SJSA1 (cell line): ENCODE measurements at regions not wholly inside any gene's neighbourhood (a gene's known extent, or its start where the extent isn't known, plus 50 kb on each side); places are given as distances from the start of the nearest gene placed in this dataset.

Source experiments
- DNase-seq, 2 experiments: peaks; one replicate each; pipeline ENCODE4 v3.0.0-alpha.2; 2015 to 2020; ENCODE audit warnings: low spot score in 2 of 2, low read depth in 1 of 2
- H3K27ac ChIP-seq: fragments of 250-450 bp; sonication (Bioruptor Pico); 2 replicates; pipeline ENCODE4 v1.5.1; 2020; ENCODE audit warnings: mild to moderate bottlenecking, moderate library complexity
- H3K27me3 ChIP-seq: fragments of 250-450 bp; sonication (Bioruptor Pico); replicated peaks from 2 replicates; pipeline ENCODE4 v1.5.1; 2020; ENCODE audit warnings: mild to moderate bottlenecking, moderate library complexity
- H3K36me3 ChIP-seq: fragments of 250-450 bp; sonication (Bioruptor Pico); 2 replicates; pipeline ENCODE4 v1.5.1; 2020; ENCODE audit warnings: mild to moderate bottlenecking
- H3K4me1 ChIP-seq: fragments of 250-450 bp; sonication (Bioruptor Pico); replicated peaks from 2 replicates; pipeline ENCODE4 v1.6.1; 2021; ENCODE audit warnings: mild to moderate bottlenecking
- H3K4me3 ChIP-seq: fragments of 250-450 bp; sonication (Bioruptor Pico); 2 replicates; pipeline ENCODE4 v1.5.1; 2020; ENCODE audit warnings: mild to moderate bottlenecking
- H3K9me3 ChIP-seq: fragments of 250-450 bp; sonication (Bioruptor Pico); replicated peaks from 2 replicates; pipeline ENCODE4 v1.5.1; 2020; ENCODE audit warnings: mild to moderate bottlenecking

DNA sequence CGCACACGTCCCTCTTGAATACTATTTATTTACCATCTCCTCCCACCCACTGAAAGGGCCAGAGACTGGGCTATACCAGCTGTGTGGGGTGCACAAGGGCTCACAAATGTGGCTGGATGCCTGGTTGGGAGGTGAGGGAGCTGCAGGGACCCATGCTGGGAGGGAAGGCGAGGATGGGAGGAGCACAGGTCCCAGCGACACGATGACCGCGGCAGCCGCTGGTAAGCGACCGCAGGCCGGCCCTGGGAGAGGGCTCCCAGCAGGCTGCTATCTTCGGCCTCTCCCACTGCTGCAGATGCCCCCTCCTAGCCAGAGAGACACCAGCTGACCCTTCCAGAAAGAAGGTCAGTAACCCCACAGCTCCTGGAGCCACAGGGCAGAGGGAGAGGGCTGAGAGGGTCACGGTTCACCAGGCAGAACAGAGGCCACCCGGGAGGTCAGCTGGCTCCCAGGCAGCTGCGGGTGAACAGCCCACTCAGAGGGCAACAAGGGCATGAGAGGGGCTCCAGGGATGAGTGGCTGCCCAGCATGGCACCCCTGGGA, 163.9 kb downstream of the CRYBB2 start:
- Histone ChIP-seq H3K4me3 (no peak overlapping the region), H3K4me1 (no peaks in the 10 kb centered on the region), H3K27ac (no peak overlapping the region), H3K36me3 (peaks cover 47% of the 10 kb centered on the region), H3K27me3 (no peaks in the 10 kb centered on the region), H3K9me3 (no peaks in the 10 kb centered on the region)
- no peak for DNase-seq

DNA sequence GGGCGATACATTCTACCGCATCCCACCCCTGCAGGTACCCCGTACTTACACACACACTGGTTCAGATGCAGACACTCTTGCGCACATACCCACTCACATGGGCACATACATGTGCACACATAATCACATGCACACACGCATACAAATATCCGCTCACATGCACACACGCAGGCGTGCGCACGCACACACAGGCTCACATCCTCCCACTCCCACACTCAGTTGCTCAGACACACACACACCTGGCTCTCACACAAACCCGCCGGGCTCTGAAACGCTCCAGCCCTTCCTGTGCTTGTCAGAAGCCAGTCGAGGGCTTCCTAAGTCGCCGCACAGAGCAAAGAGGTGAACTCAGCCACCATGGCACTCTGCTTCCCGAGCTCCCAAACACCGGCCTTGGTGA, 164.5 kb downstream of the CRYBB2 start:
- Histone ChIP-seq H3K4me3 (no peak overlapping the region), H3K27me3 (no peaks in the 10 kb centered on the region), H3K4me1 (no peaks in the 10 kb centered on the region), H3K27ac (no peak overlapping the region), H3K9me3 (no peaks in the 10 kb centered on the region), H3K36me3 (peaks cover 44% of the 10 kb centered on the region)
- DNase-seq, result no peak

DNA sequence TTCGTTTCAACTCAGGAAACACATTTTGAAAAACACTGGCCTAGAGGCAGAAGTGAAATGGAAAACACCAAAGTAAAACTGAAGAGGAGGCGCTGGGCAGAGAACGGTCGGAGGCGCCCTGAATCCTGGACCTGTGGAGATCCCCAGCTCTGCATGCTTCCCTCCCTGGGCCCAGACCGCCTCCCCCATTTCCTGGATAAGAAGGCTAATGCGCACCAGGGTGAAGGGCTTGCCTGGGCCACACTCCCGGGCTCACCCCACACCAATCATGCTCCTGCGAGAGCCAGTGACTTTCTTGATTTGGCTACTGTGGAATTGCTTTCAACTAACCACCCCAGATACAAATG, 167.1 kb downstream of the CRYBB2 start:
- Histone ChIP-seq H3K36me3 (peaks cover 18% of the 10 kb centered on the region), H3K27me3 (no peaks in the 10 kb centered on the region), H3K27ac (no peak overlapping the region), H3K4me3 (no peak overlapping the region), H3K4me1 (no peaks in the 10 kb centered on the region), H3K9me3 (no peaks in the 10 kb centered on the region)
- DNase-seq, result no peak

DNA sequence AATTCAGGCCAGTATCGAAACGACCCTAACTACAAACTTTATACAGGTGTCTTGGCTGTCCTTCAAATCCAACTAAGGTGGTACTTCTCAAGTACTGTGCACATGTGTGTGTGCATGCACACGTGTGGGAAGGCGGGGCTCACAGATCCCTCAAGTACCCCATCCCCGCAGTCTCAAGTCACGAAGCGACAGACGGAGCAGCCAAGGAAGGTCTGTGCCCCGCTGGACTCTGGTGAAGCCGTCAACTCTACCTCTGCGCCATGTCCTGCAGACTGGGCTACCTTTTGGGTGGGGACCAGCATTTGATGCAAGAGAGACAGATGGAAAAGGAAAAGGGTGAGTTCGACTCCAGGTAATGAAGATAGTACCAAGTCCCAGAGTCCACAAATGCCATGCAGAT, 169.0 kb downstream of the CRYBB2 start:
- Histone ChIP-seq H3K9me3 (no peaks in the 10 kb centered on the region), H3K4me1 (no peaks in the 10 kb centered on the region), H3K36me3 (peaks cover 17% of the 10 kb centered on the region), H3K4me3 (no peak overlapping the region), H3K27me3 (no peaks in the 10 kb centered on the region), H3K27ac (no peak overlapping the region)
- no peak for DNase-seq

DNA sequence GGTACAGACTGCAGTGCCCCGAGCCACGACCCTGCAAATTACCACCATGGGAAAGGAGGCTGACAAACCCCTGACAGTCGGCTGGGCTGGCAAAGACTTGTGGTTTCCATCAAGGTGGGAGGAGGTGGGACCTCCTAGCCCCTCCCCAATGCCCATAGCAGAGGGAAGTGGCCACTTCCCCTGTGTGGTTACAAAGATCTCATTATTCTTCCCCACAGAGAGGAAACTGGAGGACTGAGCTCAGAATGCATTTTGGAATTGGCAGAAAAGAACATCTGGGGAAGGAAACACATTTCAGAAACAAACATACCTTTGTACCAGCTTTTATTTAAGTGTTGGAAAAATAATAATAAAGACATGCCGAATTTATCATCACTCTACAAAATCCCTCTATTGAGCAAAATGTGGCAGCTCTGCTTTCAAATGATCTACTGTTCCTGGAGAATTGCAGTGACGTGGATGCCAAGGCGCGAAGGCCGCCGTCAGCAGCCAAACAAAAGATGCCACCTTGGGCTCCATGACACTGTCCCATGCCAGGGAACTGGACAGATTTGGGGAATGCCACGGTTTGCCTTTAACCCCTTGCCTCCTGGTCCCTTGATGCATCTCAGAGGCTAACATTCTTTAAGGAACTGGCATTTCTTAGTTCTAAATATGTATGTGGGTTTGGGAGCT, 169.6 kb downstream of the CRYBB2 start:
- no peaks in the 10 kb centered on the region for H3K4me1 ChIP-seq
- no peak for DNase-seq
- H3K27me3 ChIP-seq, result no peaks in the 10 kb centered on the region
- peaks cover 20% of the 10 kb centered on the region for H3K36me3 ChIP-seq
- no peaks in the 10 kb centered on the region for H3K9me3 ChIP-seq
- no peak overlapping the region for H3K4me3 ChIP-seq
- no peak overlapping the region for H3K27ac ChIP-seq

DNA sequence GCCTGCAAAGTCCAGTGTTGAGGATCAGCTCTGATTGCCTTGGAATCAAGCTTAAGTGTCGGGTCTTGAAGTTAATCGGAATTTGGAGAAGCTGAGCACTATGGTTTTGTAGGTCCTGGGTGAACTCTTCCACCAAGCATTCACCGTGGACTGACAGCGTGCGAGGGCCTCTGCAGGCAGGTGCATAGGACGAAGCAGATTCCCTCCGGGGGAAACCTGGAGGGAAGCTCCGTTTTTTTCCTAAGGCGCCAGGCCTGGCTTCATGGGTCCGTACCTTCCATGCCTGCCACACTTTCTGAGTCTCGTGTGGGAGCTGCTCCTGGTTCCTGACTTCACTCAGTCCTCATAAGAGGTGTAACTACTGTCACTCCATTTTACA, 170.1 kb downstream of the CRYBB2 start:
- no peak for DNase-seq

DNA sequence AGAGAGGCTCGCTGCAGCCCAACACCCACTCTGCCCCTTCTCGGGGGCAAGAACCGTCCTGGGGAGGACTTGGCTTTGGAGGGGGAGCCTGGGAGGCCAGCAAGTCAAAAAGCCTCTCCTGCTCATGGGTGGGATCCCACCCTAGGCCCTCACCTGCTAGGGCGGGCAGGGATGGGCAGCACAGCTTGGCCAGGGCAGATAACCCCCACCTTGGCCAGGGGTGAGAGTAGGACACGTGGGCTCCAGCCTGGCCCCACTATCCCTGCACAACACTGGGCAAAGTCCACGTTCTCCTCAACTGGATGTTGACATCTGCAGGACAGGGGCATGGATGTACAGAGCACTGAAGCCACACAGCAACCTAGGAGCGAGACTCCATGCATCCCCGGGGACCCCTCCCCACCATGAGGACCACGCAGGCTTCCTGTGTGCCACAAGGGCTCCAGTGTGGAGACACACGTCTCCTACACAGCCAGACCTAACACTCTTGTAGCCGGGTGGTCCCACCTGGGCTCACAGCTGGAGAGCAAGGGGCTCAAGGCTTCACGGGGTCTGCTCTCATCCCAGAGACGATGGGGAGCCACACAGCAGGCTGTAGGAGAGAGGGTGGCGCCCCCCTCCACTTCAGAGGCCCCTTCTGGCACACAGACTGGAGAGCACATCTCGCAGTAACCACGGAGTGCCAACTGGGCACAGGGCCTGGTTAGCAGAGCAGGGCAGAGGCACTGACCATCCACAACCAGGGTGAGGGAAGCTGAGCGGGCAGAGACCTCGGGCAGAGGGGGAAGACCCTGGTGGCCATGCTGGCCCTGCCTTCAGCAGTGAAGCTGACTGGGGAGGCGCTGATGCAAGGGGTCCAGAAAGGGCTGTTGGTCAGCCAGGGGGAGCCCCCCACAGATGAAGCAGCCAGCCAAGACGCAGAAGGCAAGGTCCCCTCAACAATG, 171.1 kb downstream of the CRYBB2 start:
- no peak for DNase-seq
- Histone ChIP-seq H3K36me3 (peaks cover 23% of the 10 kb centered on the region), H3K4me1 (no peaks in the 10 kb centered on the region; the same call in 1 of the 2 replicates), H3K4me3 (no peak overlapping the region), H3K9me3 (no peaks in the 10 kb centered on the region), H3K27ac (no peak overlapping the region), H3K27me3 (no peaks in the 10 kb centered on the region)

More for the DNA sequence above, 170.1 kb downstream of the CRYBB2 start:
- Histone ChIP-seq H3K27me3 (no peaks in the 10 kb centered on the region), H3K27ac (no peak overlapping the region), H3K36me3 (peaks cover 21% of the 10 kb centered on the region), H3K4me1 (no peaks in the 10 kb centered on the region; the same call in 1 of the 2 replicates), H3K9me3 (no peaks in the 10 kb centered on the region), H3K4me3 (no peak overlapping the region)

DNA sequence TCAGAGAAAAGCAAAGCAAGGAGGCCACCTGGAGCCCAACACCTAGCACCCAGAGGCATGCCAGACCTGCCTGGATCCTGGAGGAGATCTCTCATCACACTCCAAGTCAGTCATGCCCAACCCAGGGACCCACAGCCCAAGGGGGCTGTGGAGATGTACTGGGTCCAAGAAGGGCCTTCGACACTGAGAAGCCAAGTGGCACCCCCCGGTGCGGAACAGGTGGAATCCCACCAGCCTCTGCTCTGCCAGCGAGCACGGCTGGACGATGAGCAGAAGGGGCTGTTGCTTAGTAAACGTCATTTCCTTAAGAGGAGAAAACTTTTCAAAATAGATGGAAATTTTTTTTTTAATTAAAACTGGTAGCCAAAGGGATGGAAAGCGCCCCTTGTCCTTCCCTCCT, 171.9 kb upstream of the GRK3 start:
- H3K4me1 ChIP-seq, result peaks cover 9% of the 10 kb centered on the region
- H3K9me3 ChIP-seq, result no peaks in the 10 kb centered on the region
- no peak for DNase-seq
- peaks cover 20% of the 10 kb centered on the region for H3K36me3 ChIP-seq
- no peak overlapping the region for H3K27ac ChIP-seq
- H3K27me3 ChIP-seq, result no peaks in the 10 kb centered on the region
- no peak overlapping the region for H3K4me3 ChIP-seq

DNA sequence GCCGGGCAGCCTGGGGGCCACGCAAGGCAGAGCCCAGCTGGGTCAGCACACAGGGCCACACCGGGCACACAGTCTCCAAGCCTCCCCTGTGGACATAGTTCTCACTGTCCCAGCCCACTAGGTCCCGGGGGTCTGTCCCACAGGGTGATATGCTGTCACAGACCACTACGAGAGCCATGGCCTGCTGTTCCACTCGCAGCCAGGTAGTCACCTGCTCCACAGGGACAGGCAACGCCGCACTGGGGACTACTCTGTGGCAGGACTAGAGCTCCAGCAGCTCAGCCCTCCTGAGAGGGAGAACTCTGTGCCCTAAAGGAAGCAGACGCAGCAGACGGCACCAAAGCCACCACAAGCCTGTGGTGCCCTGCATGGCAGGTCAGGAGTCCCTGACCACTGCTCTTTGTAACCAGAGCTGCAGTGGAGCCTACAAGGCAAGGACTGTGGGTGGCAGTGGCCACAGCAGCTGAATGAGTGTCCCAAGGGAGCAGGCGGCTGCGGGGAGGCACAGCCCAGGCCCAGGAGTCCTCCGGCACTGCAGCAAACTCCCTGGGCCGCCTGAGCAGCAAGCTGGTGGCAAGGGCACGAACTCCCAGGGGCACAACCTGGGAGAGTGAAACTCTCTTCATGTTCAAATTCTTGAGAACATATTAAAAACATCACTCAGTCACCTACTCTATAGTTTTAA, 171.2 kb upstream of the GRK3 start:
- no peak overlapping the region for H3K27ac ChIP-seq
- no peaks in the 10 kb centered on the region for H3K27me3 ChIP-seq
- peaks cover 19% of the 10 kb centered on the region; the same call in 1 of the 2 replicates for H3K36me3 ChIP-seq

DNA sequence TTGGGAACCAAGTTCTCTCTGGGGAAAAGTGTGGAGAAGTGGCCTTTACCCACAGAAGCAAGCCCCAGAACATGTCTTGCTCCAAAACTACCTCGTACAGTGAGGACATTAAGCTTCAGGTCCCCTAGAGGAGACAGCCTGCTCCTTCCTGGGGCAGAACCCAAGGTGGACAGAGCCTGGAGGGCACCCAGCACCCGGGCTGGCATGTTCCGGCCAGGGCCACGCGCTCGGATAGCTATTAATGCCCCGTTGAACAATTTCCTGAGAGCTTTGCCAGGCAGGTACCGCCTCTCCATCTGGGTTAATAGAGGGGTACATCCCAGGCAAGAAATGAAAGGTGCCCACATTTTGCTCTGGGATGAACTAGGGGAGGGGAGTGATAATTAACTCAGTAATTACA, 169.0 kb upstream of the GRK3 start:
- H3K27me3 ChIP-seq, result no peaks in the 10 kb centered on the region
- no peak overlapping the region for H3K4me3 ChIP-seq
- no peak overlapping the region for H3K27ac ChIP-seq
- H3K36me3 ChIP-seq, result peaks cover 16% of the 10 kb centered on the region; the same call in 1 of the 2 replicates
- H3K4me1 ChIP-seq, result peaks cover 35% of the 10 kb centered on the region
- DNase-seq, result no peak
- no peaks in the 10 kb centered on the region for H3K9me3 ChIP-seq

More for the DNA sequence above, 171.2 kb upstream of the GRK3 start:
- Histone ChIP-seq H3K9me3 (no peaks in the 10 kb centered on the region), H3K4me3 (no peak overlapping the region), H3K4me1 (peaks cover 13% of the 10 kb centered on the region)
- DNase-seq, result no peak

DNA sequence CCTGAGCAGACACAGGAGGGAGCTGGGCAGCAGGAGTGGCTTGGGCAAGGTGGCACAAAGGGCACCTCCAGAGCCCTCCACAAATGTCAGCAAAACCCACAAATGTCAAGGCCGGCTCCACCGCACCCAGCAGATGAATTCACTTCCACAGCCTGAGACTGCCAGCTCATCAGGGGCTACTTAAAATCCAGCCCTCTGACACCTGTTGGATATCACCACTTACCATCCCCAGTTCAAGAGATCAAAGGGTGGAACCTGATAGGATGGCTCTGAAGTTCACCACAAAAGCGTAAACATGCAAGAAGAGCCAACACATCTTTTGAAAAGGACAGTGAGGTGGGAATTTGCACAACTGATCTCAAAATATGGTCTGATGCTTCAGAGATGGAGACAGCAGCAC, 168.6 kb upstream of the GRK3 start:
- peaks cover 16% of the 10 kb centered on the region; the same call in 1 of the 2 replicates for H3K36me3 ChIP-seq
- no peak overlapping the region for H3K27ac ChIP-seq
- DNase-seq, result no peak
- no peaks in the 10 kb centered on the region for H3K9me3 ChIP-seq
- H3K4me3 ChIP-seq, result no peak overlapping the region
- H3K4me1 ChIP-seq, result peaks cover 38% of the 10 kb centered on the region
- H3K27me3 ChIP-seq, result no peaks in the 10 kb centered on the region

DNA sequence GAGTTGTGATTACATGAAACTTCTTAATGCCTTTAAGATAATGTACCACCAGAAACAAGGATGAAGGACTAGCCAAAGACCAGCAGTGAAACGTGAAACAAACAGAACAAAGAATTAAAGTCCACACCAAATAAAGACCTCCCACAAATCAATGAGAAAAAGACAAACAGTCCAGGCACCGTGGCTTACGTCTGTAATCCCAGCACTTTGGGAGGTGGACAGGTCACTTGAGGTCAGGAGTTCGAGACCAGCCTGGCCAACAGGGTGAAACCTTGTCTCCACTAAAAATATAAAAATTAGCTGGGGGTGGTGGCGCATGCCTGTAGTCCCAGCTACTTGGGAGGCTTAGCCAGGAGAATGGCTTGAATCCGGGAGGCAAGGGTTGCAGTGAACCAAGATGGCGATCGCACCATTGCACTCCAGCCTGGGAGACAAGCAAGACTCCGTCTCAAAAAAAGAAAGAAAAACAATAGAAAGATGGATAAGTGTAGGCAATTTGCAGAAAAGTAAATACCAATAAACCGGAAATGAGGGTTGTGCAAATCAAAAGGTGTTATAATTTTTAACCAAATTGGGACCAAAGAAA, 167.8 kb upstream of the GRK3 start:
- Histone ChIP-seq H3K27ac (no peak overlapping the region), H3K4me3 (no peak overlapping the region), H3K36me3 (peaks cover 16% of the 10 kb centered on the region; the same call in 1 of the 2 replicates), H3K4me1 (peaks cover 46% of the 10 kb centered on the region), H3K27me3 (no peaks in the 10 kb centered on the region), H3K9me3 (no peaks in the 10 kb centered on the region)
- no peak for DNase-seq

DNA sequence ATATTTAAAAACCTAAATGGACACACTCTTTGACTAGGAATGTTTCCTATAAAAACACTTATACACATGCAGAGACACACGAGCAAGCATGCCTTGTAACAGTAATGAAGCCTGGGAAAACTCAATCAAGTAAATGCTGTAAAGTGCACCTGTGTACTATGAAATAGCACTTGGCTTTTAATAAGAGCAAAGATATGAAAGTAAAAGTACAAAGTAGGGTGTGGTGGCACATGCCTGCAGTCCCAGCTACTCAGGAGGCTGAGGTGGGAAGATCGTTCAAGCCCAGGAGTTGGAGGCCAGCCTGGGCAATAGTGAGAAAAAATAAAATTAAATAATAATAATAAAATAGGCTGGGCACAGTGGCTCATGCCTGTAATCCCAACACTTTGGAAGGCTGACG, 166.9 kb upstream of the GRK3 start:
- peaks cover 55% of the 10 kb centered on the region for H3K4me1 ChIP-seq
- H3K27me3 ChIP-seq, result no peaks in the 10 kb centered on the region
- peaks cover 11% of the 10 kb centered on the region; the same call in 1 of the 2 replicates for H3K36me3 ChIP-seq
- H3K4me3 ChIP-seq, result no peak overlapping the region
- H3K27ac ChIP-seq, result no peak overlapping the region
- H3K9me3 ChIP-seq, result no peaks in the 10 kb centered on the region
- DNase-seq, result no peak
